ENCODE measurements at regions not wholly inside any gene's neighbourhood (a gene's known extent, or its start where the extent isn't known, plus 50 kb on each side); places are given as distances from the start of the nearest gene placed in this dataset.

- TF ChIP-seq ZC3H11A (IDR thresholded peaks at IDR 0.05) (no peak), RAD21 (conservative IDR thresholded peaks at IDR 0.05 in 1 of 2, IDR thresholded peaks at IDR 0.05 in 1 of 2) (no peak), HOXB13 (CRISPR knock-in tag; IDR thresholded peaks at IDR 0.05; ENCODE audit: low read depth) (no peak), ATOH8 (CRISPR knock-in tag; IDR thresholded peaks at IDR 0.05; ENCODE audit: low read depth) (no peak)
- Histone ChIP-seq H3K4me2 (no peak overlapping the region), H3K4me3 (no peak overlapping the region), H3K4me1 (no peaks in the 10 kb centered on the region), H3K27ac (no peak overlapping the region), H3K9me3 (peaks cover 10% of the 10 kb centered on the region; the same call in 2 of the 3 replicates)
- POLR2A ChIA-PET, result no interaction called here
- CTCF ChIA-PET, result no interaction called here
- ATAC-seq (no peak), DNase-seq (ENCODE audit: low read depth in 1 of 2, low spot score in 1 of 2) (no peak), FAIRE-seq (no peak)
- WGBS (ENCODE audit: missing lambda C conversion rate), result 8% methylated on average over 1 of the region's 1 CpG
Observed at GRCh38 chr1:193831465-193831864, 645.1 kb upstream of the B3GALT2 start.

GRCh38 chr1:193827516-193827915 lies 641.1 kb upstream of the B3GALT2 start:
- 92% methylated on average over 1 of the region's 1 CpG for WGBS (ENCODE audit: missing lambda C conversion rate)
- POLR2A ChIA-PET, result no interaction called here
- FAIRE-seq (no peak), DNase-seq (ENCODE audit: low read depth in 1 of 2, low spot score in 1 of 2) (no peak), ATAC-seq (no peak)
- TF ChIP-seq HDAC2 (IDR thresholded peaks at IDR 0.05) (no peak), KDM5A (IDR thresholded peaks at IDR 0.05) (no peak), USF2 (IDR thresholded peaks at IDR 0.05) (no peak), CEBPB (IDR thresholded peaks at IDR 0.05) (no peak), BCL3 (IDR thresholded peaks at IDR 0.05) (no peak), CBX2 (IDR thresholded peaks at IDR 0.05; ENCODE audit: borderline replicate concordance, low read depth) (no peak), JUN (IDR thresholded peaks at IDR 0.05) (no peak), ESRRA (IDR thresholded peaks at IDR 0.05; ENCODE audit: borderline replicate concordance, low read length) (no peak), NFE2L2 (conservative IDR thresholded peaks at IDR 0.05; ENCODE audit: low read length) (no peak), RNF2 (IDR thresholded peaks at IDR 0.05; ENCODE audit: borderline replicate concordance, low read depth) (no peak), MAFK (IDR thresholded peaks at IDR 0.05; ENCODE audit: partially characterized antibody) (no peak), HOXB5 (CRISPR knock-in tag; IDR thresholded peaks at IDR 0.05) (no peak), PHF8 (IDR thresholded peaks at IDR 0.05; ENCODE audit: borderline replicate concordance, low read depth) (no peak), NR3C1 (IDR thresholded peaks at IDR 0.05) (no peak)
- H3K4me1 ChIP-seq, result no peaks in the 10 kb centered on the region
- CTCF ChIA-PET, result no interaction called here
- H3K27ac ChIP-seq, result no peak overlapping the region
- H3K9me3 ChIP-seq, result peaks cover 10% of the 10 kb centered on the region; the same call in 2 of the 3 replicates
- H3K4me2 ChIP-seq, result no peak overlapping the region
- no peak overlapping the region for H3K4me3 ChIP-seq

- DNase-seq (ENCODE audit: low read depth in 1 of 2, low spot score in 1 of 2), result no peak
- no peak overlapping the region for H3K4me3 ChIP-seq
- no peaks in the 10 kb centered on the region for H3K9me3 ChIP-seq
- CTCF ChIA-PET, result no interaction called here
- no peak for FAIRE-seq
- no peak overlapping the region for H3K27ac ChIP-seq
- POLR2A ChIA-PET, result no interaction called here
- no peaks in the 10 kb centered on the region for H3K4me1 ChIP-seq
- ATAC-seq, result no peak
- TF ChIP-seq FOSL2 (IDR thresholded peaks at IDR 0.05) (no peak), FOSL2 (CRISPR knock-in tag; IDR thresholded peaks at IDR 0.05) (no peak), CHD4 (IDR thresholded peaks at IDR 0.05; ENCODE audit: borderline replicate concordance) (no peak), RNF2 (IDR thresholded peaks at IDR 0.05; ENCODE audit: borderline replicate concordance, low read depth) (no peak)
- no peak overlapping the region for H3K4me2 ChIP-seq
Observed at GRCh38 chr1:193819376-193819775, 633.0 kb upstream of the B3GALT2 start.

All from A549 (cell line).